Tongue (tissue), 1 donor: ENCODE measurements at regions not wholly inside any gene's neighbourhood (a gene's known extent, or its start where the extent isn't known, plus 50 kb on each side); places are given as distances from the start of the nearest gene placed in this dataset.

Source experiments
- DNase-seq: peaks from one replicate; pipeline ENCODE4 v3.0.0-alpha.2; 2015

DNA sequence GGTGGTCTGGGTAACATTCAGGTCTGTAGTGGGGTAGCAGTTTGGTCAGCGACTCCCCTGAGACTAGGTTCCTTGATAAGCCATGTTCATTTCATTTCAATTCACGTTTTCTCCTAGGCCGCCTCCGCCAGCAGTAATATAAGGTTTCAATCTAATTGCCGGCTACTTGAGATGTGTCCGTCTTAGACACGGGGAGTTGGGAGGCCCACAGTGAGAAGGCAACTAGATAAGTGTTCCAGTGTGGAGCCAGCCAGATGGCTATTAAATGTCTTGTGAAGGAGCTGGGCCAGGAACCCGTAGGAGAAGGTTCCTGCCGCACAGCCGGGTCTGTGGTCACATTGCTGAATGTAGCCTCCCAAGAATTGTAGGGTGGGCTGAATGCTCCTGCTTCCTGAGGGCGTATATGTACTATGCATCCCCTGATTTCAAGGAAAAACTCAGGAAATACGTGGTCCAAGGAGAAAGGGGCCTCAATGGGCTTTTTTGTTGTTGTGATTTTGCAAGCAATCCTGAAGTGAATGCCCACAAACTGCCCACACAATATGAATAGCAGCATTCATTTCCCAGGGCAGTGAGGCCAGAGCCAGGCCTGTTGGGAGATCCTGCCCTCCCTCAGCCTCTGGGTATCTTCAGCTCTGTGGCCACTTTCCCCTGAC, 220.6 kb upstream of the RPL34 start:
- peak; percentile 17 for DNase-seq

DNA sequence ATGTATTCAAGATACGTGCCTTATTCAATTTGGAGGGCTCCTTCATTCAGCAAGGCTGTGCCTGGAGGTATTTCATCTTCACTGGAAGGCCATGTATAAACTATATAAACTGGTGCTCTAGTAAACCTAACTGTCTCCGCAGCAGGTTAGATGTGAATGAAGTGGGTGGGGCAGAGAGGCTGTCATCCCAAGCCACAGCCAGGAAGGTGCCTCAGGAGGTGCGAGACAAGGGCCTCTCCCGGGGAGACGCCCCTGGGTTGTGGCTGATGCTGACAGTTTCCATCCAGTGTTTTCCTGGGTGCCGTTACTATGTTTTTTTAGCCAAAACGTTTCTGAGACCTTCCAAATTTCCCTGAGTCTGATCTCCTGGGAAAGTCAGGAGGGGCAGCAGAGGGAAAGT, 221.5 kb upstream of the RPL34 start:
- peak; percentile 41 for DNase-seq

DNA sequence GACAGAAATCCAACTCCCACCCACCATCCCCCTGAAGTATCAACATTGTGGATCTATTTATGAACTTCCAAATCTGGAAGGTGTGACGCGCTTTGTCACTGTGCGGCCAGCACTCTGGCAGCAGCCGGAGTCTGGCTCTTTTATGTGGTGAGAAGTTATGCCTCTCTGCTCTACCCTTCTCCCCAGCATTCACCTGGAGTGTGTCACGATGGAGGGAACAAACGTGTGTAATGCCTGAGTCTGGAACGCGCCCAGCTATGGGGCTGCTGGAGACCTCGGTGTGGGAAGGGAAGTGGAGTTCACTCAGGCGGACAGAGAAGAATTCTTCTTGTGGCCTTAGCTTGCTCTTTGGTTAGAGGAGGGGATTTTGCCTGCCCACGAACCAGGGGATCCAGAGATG, 222.1 kb upstream of the RPL34 start:
- DNase-seq, result peak; percentile 38

DNA sequence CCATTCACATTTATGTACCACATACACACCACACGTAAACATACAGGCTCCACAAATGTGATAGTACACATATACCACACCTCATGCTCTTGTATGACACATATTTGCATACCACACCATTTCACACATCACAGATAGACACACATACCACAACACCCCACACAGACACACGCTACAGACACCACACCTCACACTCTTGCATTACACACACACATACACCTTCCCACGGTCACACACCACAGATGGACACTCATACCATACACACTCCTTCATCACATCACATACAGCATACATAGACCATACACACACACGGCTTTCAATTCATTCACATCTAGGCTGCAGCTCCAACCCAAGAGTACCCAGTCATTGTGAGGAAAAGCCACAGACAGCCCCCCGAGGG, 222.5 kb upstream of the RPL34 start:
- DNase-seq, result no peak

DNA sequence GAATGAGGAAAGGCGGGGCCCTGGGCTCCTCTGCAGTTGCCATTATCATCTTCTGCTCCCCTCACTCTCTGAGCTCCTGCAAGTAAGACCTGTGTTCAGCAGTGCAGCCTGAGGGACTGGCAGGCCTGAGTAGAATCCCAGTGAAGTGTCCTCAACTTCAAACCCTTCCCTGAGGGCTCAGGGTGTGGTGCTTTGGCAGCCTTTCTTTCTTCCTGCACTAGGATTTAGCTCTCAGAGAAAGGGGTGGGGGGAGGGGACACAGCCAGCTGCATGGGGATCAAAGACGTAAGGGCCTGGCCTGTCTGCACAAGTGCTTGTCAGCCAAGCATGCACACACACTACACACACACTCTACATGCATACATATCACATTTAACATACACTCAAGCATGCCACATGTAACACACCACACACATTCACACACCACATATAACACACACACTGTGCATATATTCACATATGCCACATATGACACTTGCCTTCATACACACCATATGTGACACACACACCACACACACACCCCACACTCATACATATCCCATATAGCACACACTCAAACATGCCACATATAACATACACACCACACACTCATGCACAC, 223.4 kb upstream of the RPL34 start:
- DNase-seq, result peak; percentile 77

DNA sequence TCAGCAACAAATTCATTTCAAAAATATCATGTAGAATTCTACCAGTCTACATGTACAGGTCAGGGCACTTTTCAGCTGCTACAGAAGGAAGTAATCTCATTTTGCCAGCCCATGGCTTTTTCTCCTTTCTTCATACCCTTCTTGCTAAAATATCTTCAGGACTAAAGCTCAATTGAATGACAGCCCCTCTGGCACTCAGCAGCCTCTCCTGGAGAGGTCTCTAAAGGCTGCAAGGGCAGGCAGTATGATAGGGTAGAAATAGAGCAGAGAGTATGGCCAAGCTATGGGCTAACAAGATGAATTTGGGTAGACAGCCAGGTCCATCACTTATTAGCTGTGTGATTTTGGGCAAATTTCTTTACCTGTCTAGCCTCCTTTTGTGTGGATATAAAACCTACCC, 224.6 kb upstream of the RPL34 start:
- no peak for DNase-seq

DNA sequence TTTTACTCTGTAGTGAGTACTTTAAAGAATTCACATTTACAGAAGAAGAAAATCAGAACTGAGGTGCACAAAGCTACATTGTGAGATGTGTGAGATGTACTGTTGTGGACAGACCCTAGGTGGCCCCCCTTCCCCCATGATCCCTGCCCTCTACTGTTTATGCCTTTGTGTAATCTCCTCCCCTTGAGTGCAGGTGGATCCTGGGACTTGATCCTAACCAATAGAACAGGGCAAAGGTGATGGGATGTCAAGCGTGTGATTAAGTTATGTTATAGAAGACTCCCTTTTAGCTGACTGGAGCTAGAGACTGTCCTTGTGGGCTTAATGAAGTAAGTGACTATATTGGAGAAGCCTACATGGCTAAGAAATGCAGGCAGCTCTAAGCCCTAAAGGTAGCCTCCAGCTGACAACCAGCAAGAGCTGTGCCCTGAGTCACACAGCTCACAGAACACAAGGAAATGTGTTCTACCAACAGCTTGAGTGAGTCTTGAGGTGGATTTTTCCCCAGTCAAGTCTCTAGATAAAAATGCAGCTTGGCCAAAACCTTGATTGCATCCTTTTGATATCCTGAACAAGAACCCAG, 225.2 kb upstream of the LEF1 start:
- DNase-seq, result no peak

DNA sequence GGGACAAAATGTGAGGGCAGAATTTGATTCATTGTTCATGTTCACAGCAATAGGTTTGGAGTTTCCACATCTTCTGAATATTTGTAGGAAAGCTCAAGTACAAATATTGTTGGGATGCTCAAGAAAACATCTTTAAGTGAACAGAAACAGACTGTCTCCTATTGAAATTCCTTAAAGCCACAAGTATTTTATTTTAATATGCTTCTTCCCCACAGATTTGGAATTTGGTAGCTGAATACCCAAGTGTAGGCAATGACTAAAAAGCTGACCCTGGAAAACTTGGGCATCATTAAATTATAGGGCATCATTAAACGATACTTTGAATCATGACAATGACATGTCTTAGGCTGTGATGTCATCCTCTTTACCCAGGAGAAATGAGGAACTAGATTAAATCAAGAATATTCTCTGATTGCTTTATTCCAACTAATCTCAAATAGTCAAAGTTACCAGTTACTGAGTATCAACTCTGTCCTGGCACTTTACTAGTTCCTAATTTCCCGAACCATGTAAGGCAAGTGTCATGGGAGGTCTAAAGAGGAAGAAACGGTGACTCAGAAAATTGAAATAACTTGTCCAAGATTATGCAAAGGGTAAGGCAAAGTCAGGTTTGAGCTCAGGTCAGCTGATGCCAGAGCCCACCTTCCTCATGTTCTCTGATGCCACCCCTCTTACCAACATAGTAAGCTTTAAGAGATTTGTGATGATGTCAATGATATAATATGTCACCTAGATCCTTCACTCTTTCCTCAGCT, 223.1 kb upstream of the LEF1 start:
- no peak for DNase-seq

DNA sequence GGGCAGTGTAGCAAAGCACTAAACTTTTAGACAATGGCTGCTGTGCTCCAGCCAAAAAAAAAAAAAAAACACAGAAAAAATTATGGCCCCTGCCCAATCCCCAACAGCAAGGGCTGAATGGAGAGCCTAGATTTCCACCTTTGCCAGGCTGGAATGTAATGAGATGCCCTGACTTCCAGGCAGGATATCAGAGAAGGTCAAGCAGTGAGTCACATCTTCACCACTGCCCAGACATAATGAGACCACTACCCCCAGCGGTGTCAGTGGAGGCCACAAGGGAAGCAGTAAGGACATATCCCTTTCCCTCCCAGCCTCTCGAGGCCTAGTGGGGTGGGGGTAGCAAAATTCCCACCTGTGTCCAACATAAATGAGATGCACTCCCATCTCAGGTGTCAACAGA, 216.3 kb upstream of the LEF1 start:
- no peak for DNase-seq

DNA sequence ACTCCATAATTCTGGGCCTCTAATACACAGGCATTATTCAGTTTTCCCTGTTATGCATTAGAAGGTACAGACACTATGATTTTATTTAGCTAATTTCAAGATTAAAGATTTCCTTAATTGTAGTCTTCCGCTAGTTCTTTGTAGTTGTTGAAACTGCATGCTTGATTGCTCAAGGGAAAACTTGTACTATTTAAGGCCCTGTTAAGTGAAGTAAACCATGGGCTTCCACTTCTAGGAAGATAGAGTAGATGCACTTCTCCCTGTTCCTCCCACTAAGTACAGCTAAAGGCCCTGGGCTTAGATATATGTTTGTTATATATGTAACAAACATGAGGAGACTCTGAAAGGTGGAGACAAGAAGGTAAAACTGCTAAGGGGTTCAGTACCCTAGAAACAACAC, 215.8 kb upstream of the LEF1 start:
- DNase-seq, result no peak

DNA sequence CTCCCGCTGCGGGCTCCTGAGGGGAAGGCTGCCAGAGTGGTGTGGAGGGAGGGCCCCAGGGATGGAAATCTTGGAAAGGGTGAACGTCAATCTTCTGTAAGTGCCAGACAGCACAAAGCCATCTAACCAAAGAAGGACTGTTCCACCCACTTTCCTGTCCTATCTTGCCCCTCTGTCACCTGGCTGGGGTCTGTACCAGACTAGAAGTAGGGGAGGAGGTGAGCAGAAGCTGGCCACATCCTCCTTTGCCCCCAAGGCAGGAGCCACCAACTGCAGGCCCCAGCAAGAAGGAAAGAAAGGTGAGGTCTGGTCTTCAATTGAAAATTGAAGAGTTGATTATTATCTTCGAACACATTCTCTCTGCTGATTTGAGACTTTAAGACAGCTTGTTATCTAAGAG, 214.4 kb upstream of the LEF1 start:
- DNase-seq, result no peak

DNA sequence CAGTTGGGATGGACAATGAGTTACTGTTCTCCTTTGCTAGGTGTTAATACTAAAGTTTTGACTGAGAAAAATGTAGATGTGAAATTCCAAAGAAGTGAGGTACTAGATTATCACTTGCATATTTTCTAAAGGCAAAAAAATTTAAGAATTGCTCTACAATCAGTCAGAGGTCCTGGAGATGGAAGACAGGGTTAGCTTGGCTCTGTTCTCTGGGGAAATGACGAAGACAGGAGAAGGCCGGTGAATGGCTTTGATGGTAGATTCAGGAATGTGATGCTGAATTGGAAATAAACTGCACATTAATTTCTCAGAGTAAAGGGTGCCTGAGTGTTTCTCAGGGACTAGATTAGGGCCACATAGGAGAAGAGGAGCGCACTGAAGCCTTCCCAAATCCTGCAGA, 214.0 kb upstream of the LEF1 start:
- no peak for DNase-seq

DNA sequence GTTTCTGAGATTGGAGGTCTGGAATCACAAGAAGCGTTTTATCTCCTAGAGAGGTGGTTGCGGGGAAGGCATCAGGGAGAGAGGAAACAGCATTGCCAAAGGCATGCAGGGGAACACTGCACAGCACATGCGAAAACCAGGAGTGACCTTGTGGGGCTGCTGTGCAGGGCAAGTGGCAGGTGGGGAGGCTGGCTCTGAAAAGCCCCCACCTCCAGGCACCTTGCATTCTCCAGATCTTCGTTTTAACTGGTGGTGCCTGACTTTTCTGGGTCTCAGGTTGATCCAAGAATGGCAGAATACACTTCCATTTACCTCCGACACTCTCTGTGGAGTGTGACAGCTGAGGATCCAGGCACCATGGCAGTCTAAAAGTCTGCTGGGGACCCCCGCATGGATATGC, 209.4 kb upstream of the LEF1 start:
- DNase-seq, result no peak

DNA sequence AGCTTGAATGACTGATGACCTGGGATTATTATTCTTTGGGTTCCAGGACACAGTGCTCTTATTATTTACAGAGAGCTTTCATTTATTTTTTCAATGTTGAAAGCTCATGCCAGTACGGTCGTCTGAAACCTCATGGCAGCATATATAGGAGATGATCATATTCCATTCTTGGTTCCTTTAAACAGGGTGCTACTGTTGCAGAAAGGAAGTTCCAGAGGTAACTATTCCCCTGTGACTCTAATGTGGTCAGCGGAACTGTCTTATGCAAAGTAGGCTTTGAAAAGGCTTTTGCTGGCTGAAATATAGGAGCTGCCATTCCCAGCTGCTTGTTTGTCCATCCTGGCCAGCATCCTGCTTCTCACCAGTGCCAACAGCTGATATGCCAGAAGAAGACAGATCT, 208.3 kb upstream of the LEF1 start:
- no peak for DNase-seq

DNA sequence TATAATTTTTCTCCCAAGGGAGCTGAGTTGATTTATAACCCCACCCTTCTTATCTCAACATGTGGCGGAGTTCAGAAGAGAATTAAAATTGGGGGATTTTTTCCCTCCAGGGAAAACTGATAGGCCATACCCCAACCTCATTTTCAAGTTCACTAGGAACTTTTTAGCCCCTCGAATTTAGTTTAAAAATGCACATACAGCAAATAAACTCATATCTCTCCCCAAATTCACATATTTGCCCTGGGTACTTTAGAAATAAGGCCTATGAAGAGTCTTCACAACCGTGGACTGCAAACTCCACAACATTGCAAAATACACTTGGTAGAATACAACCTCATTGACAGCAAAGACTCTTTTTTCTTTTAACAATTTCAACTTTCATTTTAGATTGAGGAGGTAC, 206.7 kb upstream of the LEF1 start:
- DNase-seq, result no peak

DNA sequence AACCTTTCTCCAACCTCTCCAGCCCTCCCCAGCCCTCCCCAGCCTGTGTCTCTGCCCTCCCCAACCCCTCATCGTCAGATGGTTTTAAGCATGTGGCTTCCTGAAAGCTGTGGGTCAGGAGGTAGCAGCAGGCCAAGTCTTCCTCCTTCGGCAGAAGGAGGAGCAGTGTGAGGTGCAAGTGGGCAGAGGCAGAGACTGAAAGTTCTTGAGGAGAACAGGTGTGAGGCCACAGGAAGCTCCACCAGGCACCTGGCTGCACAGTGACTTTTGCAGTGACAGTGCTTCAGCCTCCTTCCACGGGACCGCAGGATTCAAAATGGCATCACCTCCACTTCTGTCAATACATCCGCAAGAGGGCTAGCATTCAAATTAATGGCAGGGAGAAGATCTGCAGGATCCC, 203.9 kb upstream of the LEF1 start:
- no peak for DNase-seq

DNA sequence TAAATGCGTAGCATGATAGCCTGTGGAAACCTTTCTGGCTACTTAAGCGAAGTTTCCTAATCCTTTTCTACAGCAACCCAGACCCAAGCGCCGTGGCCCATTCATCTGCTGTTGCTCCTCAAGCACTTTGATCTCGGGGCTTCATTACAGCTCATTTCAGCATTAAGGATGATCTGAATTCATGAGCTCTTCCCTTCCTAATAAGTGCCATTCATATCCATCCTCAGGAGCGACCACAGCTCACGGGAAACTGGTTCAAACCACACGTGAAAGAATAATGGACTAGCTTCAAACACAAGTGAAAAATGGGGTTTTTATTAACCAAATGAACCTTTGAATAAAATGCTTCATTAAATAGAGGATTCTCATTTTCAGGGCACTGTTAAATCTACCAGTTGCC, 202.6 kb upstream of the LEF1 start:
- DNase-seq, result no peak

DNA sequence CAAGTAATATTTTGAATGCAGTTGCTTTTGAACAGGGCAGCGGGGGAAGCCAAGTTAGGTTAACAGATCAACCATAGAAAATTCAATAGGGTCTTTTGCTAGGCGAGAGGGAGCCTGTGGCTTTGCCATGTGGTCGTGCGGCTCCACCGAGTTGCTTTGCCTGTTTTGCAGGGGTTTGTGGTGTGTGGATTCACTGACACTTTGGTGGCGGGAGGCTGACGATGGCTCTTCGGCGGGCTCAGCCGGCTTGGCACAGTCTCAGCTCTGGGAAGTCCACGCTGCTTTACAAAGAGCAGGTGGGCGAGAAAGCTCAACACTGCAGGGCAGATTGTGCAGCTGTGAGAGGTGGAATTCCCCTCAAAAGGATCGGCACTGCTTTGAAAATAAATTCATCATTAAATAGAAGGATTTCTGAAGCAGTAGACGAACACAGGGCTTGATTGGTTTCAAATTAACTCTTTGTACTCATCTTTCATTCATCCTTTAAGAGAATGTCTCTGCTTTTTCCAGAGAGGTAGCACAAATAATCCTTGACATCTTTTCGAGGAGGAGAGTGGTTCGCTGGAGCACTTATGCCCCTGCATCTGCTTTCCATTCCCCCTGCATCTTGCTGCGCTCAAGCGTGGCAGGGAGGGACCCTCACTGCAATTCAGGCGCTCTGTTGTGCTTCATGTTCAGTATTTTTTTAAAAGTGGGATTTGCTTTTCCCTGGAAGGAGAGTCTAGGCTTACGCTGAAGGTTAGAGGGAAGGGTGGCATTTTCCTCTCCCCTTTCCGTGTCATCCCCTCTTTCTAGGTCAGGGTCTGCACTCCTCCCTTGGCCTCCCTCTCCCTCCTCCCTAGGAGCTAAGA, 201.8 kb upstream of the LEF1 start:
- DNase-seq, result peak; percentile 38

DNA sequence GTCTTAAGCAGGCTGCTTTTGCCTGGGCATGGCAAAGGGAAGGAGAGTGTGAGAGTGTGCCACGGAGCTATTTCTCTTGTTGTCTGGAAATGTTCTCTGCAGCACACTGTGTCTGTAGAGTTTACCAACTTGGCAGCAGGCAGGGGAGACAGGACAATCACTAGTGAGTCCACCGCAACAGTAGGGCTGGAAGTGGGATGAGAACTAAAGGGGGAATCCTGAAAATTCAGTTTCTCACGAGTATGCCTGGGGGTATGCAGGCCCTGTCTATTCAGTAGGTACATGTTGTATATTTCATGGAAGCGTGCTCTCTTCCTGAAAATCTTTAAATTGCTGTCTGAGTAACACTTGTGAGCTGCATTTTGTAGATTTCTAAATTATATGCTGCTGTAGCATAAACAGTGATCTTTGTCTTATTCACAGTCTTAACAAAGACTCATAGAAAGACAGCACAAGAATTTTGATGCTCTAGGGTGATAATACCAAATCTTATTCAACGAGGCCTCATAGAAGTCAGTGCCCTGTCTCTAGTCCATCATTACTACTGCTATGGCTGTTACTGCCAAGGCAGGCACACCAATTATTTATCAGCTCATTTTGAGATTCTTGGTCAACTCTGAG, 200.4 kb upstream of the LEF1 start:
- DNase-seq, result no peak

DNA sequence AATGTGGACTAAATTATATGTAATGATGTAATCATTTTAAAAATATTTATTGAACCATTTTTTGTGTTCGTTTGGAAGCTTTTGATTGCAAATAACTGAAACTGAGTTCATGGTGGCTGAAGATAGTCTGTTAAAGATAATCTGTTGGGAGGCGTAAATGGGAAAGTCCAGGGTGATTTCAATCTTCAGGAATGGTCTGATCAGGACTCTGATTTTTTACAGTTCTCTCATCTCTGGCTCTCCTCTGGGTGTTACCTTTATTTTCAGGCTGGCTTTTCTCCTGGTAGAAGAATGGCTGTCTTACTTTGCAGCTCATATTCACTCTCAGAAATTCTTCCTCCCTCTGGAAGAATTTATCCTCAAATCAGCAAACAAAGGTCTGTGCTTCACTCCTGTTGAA, 199.0 kb upstream of the LEF1 start:
- DNase-seq, result no peak

DNA sequence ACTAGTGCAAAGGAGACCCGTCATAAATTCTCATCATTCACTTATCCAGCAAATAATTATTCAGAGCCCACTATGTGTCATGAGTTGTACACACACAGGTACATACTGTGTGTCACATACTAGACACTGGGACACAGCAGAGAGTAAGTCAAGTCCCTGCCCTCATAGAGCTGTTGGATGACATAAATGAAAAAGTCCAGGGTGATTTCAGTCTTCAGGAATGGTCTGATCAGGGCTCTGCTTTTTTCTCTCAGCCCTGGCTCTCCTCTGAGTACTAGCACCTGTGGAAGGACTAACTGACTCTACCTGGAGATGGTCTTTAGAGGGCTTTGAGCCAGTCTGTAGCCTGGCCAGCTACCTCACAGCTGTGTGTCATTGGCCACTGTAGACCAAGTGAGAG, 198.0 kb upstream of the LEF1 start:
- no peak for DNase-seq

DNA sequence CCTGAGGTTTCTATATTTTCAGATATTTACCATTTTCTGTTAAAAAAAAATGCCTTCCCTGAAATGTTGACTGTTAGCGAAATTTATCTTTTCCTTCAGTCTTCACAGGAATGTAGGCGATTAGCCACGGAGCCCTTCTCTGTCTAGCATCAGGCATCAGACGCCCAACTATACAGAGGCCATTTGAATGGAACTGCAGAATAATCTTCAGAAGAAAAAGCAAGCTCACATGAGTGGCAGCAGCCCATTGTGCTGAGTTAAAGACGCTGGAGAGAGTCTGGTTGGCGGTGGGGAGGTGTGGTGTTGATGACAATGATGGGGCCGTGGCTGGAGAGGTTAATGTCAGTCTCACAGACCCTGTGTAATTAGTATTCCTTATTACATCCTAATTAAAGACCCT, 196.8 kb upstream of the LEF1 start:
- no peak for DNase-seq
